ENCODE measurements at regions not wholly inside any gene's neighbourhood (a gene's known extent, or its start where the extent isn't known, plus 50 kb on each side); places are given as distances from the start of the nearest gene placed in this dataset.

- TF ChIP-seq SMC3 (IDR thresholded peaks at IDR 0.05) (no peak), JUN (IDR thresholded peaks at IDR 0.05) (no peak), JUNB (IDR thresholded peaks at IDR 0.05) (no peak), CHD4 (IDR thresholded peaks at IDR 0.05; ENCODE audit: borderline replicate concordance) (no peak), RCOR1 (IDR thresholded peaks at IDR 0.05; ENCODE audit: low read depth, low read length) (no peak), HDAC2 (IDR thresholded peaks at IDR 0.05) (no peak), USF2 (IDR thresholded peaks at IDR 0.05) (no peak), HOXB13 (CRISPR knock-in tag; IDR thresholded peaks at IDR 0.05; ENCODE audit: low read depth) (no peak), FOXS1 (CRISPR knock-in tag; IDR thresholded peaks at IDR 0.05) (no peak), EHMT2 (IDR thresholded peaks at IDR 0.05; ENCODE audit: low read depth) (no peak), RNF2 (IDR thresholded peaks at IDR 0.05; ENCODE audit: borderline replicate concordance, low read depth) (no peak)
- TF ChIP-seq, protein P1, sequence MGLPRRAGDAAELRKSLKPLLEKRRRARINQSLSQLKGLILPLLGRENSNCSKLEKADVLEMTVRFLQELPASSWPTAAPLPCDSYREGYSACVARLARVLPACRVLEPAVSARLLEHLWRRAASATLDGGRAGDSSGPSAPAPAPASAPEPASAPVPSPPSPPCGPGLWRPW (IDR thresholded peaks at IDR 0.05) = no peak
These were observed 196.9 kb upstream of the BTG1 start (continued) for GRCh38 chr12:92342574-92342973.

DNA sequence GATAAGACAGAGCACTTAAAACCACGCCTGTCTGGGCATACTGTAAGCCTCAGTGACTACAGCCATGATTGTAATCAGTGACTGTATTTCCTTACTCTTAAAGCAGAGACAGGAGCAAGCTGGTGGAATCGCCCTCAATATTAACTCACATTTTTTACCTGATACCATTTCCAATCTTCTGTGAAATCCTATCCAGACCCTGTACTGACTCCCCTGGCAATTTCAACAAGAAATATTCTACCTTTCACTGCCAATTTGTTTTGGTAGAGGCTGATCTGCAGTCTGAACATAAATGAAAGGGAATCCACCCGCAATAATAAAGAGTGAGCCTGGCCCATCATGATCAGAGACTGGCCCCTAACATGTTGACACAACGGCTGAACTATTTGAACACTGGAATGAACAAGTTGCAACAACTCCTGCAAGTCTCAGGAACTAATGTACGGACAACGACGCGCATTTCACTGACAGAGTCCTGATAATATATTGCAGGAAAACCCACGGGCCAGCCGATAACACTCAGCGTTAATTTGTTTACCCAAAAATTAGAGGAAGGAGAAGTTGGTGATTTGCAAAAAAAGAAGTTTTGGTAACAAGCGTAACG, 195.5 kb upstream of the BTG1 start:
- Histone ChIP-seq H3K4me2 (no peak overlapping the region), H3K4me1 (no peaks in the 10 kb centered on the region), H3K9me3 (no peaks in the 10 kb centered on the region), H3K27ac (no peak overlapping the region), H3K4me3 (no peak overlapping the region)
- CTCF ChIA-PET = no interaction called here
- POLR2A ChIA-PET = no interaction called here
- ATAC-seq (no peak), DNase-seq (ENCODE audit: low read depth in 1 of 2, low spot score in 1 of 2) (no peak), FAIRE-seq (no peak)
- 86% methylated on average over 13 of the region's 13 CpGs for WGBS (ENCODE audit: missing lambda C conversion rate)
- TF ChIP-seq HDAC2 (IDR thresholded peaks at IDR 0.05) (no peak), FOXS1 (CRISPR knock-in tag; IDR thresholded peaks at IDR 0.05) (no peak), HEYL (CRISPR knock-in tag; IDR thresholded peaks at IDR 0.05) (no peak), RAD21 (conservative IDR thresholded peaks at IDR 0.05 in 1 of 2, IDR thresholded peaks at IDR 0.05 in 1 of 2) (no peak), TP53 (CRISPR knock-in tag; IDR thresholded peaks at IDR 0.05) (no peak), FOSB (CRISPR knock-in tag; IDR thresholded peaks at IDR 0.05) (no peak), ESRRA (IDR thresholded peaks at IDR 0.05; ENCODE audit: borderline replicate concordance, low read length) (no peak), GATA3 (IDR thresholded peaks at IDR 0.05; ENCODE audit: borderline replicate concordance) (no peak), ZC3H11A (IDR thresholded peaks at IDR 0.05) (no peak), PHF8 (IDR thresholded peaks at IDR 0.05; ENCODE audit: borderline replicate concordance, low read depth) (no peak)
- TF ChIP-seq, protein P2, sequence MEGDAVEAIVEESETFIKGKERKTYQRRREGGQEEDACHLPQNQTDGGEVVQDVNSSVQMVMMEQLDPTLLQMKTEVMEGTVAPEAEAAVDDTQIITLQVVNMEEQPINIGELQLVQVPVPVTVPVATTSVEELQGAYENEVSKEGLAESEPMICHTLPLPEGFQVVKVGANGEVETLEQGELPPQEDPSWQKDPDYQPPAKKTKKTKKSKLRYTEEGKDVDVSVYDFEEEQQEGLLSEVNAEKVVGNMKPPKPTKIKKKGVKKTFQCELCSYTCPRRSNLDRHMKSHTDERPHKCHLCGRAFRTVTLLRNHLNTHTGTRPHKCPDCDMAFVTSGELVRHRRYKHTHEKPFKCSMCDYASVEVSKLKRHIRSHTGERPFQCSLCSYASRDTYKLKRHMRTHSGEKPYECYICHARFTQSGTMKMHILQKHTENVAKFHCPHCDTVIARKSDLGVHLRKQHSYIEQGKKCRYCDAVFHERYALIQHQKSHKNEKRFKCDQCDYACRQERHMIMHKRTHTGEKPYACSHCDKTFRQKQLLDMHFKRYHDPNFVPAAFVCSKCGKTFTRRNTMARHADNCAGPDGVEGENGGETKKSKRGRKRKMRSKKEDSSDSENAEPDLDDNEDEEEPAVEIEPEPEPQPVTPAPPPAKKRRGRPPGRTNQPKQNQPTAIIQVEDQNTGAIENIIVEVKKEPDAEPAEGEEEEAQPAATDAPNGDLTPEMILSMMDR (IDR thresholded peaks at IDR 0.05) = no peak

DNA sequence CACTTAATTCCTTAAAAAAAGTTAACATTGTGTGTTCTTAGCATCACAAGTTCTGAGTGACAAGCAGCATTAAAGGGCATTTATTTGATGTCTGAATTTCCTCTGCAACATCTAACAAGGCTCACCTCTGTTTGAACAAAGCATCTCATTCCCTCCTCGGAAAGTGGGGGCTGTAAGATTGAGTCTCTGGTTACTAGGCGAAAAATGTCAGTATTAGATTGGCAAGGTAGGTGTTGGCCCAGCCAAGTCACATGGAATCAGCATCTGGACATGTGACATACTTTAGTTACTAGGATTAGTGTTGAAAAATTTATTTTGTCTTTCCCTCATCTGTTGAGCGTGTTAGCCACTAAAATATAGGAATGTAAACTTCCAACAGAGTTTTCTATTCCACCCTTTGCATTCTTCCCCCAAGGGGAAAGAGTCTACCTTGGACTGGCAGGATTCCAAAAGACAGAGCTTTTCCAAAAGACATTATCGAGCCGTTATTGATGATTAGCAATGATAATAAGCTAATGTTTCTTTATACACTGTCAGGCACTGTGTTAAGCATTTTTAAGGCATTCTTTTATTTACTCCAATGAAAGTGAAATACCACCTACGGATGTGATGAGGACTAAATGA, 194.9 kb upstream of the BTG1 start:
- Histone ChIP-seq H3K4me2 (no peak overlapping the region), H3K4me1 (no peaks in the 10 kb centered on the region), H3K27ac (no peak overlapping the region), H3K4me3 (no peak overlapping the region), H3K9me3 (no peaks in the 10 kb centered on the region)
- DNase-seq (ENCODE audit: low read depth in 1 of 2, low spot score in 1 of 2) (no peak), FAIRE-seq (no peak), ATAC-seq (no peak)
- ChIA-PET POLR2A (no interaction called here), CTCF (no interaction called here)
- TF ChIP-seq NR3C1 (IDR thresholded peaks at IDR 0.05) (no peak), MYC (IDR thresholded peaks at IDR 0.05; ENCODE audit: borderline replicate concordance, low read length) (no peak), MAX (IDR thresholded peaks at IDR 0.05) (no peak), EHF (CRISPR knock-in tag; IDR thresholded peaks at IDR 0.05) (no peak), ESRRA (IDR thresholded peaks at IDR 0.05; ENCODE audit: borderline replicate concordance, low read length) (no peak), KDM1A (IDR thresholded peaks at IDR 0.05; ENCODE audit: low read depth) (no peak)
- TF ChIP-seq, protein P1 (IDR thresholded peaks at IDR 0.05) = no peak
- 64% methylated on average over 6 of the region's 6 CpGs for WGBS (ENCODE audit: missing lambda C conversion rate)

Measured in A549 (cell line).